Mesenchymal stem cell (in vitro differentiated cells and primary cell): ENCODE measurements at regions not wholly inside any gene's neighbourhood (a gene's known extent, or its start where the extent isn't known, plus 50 kb on each side); places are given as distances from the start of the nearest gene placed in this dataset.

ENCODE experiments used
- DNase-seq: peaks from one replicate; pipeline ENCODE4 v3.0.0-alpha.2; 2013
- H2AFZ ChIP-seq: one replicate; pipeline ENCODE4 v1.6.1; 2013; ENCODE audit warnings: low read depth, mild to moderate bottlenecking, control low read depth, inconsistent platforms, low read length, moderate library complexity
- H2AK5ac ChIP-seq: 2 replicates; pipeline ENCODE4 v1.6.1; 2013; ENCODE audit warnings: low read length, moderate library complexity, mild to moderate bottlenecking, inconsistent platforms; ENCODE audit not compliant: severe bottlenecking
- H2BK120ac ChIP-seq: one replicate; pipeline ENCODE4 v1.6.1; 2013; ENCODE audit warnings: low read depth, mild to moderate bottlenecking, inconsistent platforms, low read length, moderate library complexity
- H2BK12ac ChIP-seq, 2 experiments: one replicate each; pipeline ENCODE4 v1.6.1; 2013; ENCODE audit warnings: inconsistent platforms in 2 of 2, low read length in 2 of 2, mild to moderate bottlenecking in 2 of 2, moderate library complexity in 2 of 2, control low read depth in 1 of 2
- H2BK15ac ChIP-seq: one replicate; pipeline ENCODE4 v1.6.1; 2013; ENCODE audit warnings: mild to moderate bottlenecking, low read depth, inconsistent platforms; ENCODE audit not compliant: poor library complexity, severe bottlenecking
- H2BK5ac ChIP-seq: 2 replicates; pipeline ENCODE4 v1.6.1; 2013; ENCODE audit warnings: low read depth, mild to moderate bottlenecking, low read length, control low read depth, inconsistent platforms; ENCODE audit not compliant: poor library complexity, severe bottlenecking
- H3K14ac ChIP-seq, 2 experiments: one replicate each; pipeline ENCODE4 v1.6.1; 2013; ENCODE audit warnings: inconsistent platforms in 2 of 2, low read length in 2 of 2, control low read depth in 1 of 2, mild to moderate bottlenecking in 1 of 2, moderate library complexity in 1 of 2
- H3K18ac ChIP-seq, 2 experiments: one replicate each; pipeline ENCODE4 v1.6.1; 2013; ENCODE audit warnings: inconsistent platforms in 2 of 2, low read length in 2 of 2, control low read depth in 1 of 2, low read depth in 1 of 2, mild to moderate bottlenecking in 1 of 2
- H3K23ac ChIP-seq, 2 experiments: one replicate each; pipeline ENCODE4 v1.6.1; 2013; ENCODE audit warnings: inconsistent platforms in 2 of 2, low read length in 2 of 2, mild to moderate bottlenecking in 2 of 2, moderate library complexity in 2 of 2, control low read depth in 1 of 2
- H3K27ac ChIP-seq: 2 replicates; pipeline ENCODE4 v1.5.1; 2013; ENCODE audit warnings: mild to moderate bottlenecking, moderate library complexity, low read length, control low read depth, inconsistent platforms; ENCODE audit not compliant: poor library complexity, severe bottlenecking
- H3K27me3 ChIP-seq, 2 experiments: 2 replicates each; pipeline versions ENCODE4 v1.6.1 to v1.7.0; 2013; ENCODE audit warnings: low read length in 2 of 2, mild to moderate bottlenecking in 2 of 2, moderate library complexity in 2 of 2, control low read depth in 1 of 2, inconsistent platforms in 1 of 2; ENCODE audit not compliant: control insufficient read depth in 1 of 2, insufficient read depth in 1 of 2
- H3K36me3 ChIP-seq, 2 experiments: 2 replicates each; pipeline versions ENCODE4 v1.6.1 to v1.7.0; 2013; ENCODE audit warnings: low read length in 2 of 2, control low read depth in 1 of 2, inconsistent platforms in 1 of 2, low read depth in 1 of 2, mild to moderate bottlenecking in 1 of 2; ENCODE audit not compliant: insufficient read depth in 2 of 2, control insufficient read depth in 1 of 2
- H3K4ac ChIP-seq, 2 experiments: one replicate each; pipeline ENCODE4 v1.6.1; 2013; ENCODE audit warnings: inconsistent platforms in 2 of 2, low read length in 2 of 2, mild to moderate bottlenecking in 2 of 2, moderate library complexity in 2 of 2, control low read depth in 1 of 2, low read depth in 1 of 2
- H3K4me1 ChIP-seq: 2 replicates; pipeline ENCODE4 v1.6.1; 2013; ENCODE audit warnings: low read depth, low read length, control low read depth; ENCODE audit not compliant: control insufficient read depth, insufficient read depth
- H3K4me2 ChIP-seq: 2 replicates; pipeline ENCODE4 v1.6.1; 2013; ENCODE audit warnings: low read length, mild to moderate bottlenecking, inconsistent platforms; ENCODE audit not compliant: poor library complexity, severe bottlenecking
- H3K4me3 ChIP-seq, 2 experiments: 2 replicates each; pipeline versions ENCODE4 v1.5.1 to v1.7.0; 2013; ENCODE audit warnings: low read length in 2 of 2, mild to moderate bottlenecking in 2 of 2, control low read depth in 1 of 2, low read depth in 1 of 2; ENCODE audit not compliant: insufficient read depth in 1 of 2
- H3K79me1 ChIP-seq: replicated peaks from 2 replicates; pipeline ENCODE4 v1.6.1; 2013; ENCODE audit warnings: mild to moderate bottlenecking, control low read depth, low read length, inconsistent platforms; ENCODE audit not compliant: poor library complexity, severe bottlenecking
- H3K9ac ChIP-seq: 2 replicates; pipeline ENCODE4 v1.7.0; 2013; ENCODE audit warnings: mild to moderate bottlenecking, low read length, moderate library complexity
- H3K9me3 ChIP-seq: 2 replicates; pipeline ENCODE4 v1.7.0; 2013; ENCODE audit warnings: mild to moderate bottlenecking, low read length; ENCODE audit not compliant: control insufficient read depth
- H4K8ac ChIP-seq: one replicate; pipeline ENCODE4 v1.6.1; 2013; ENCODE audit warnings: inconsistent platforms, mild to moderate bottlenecking, low read length, moderate library complexity
- H4K91ac ChIP-seq: one replicate; pipeline ENCODE4 v1.6.1; 2013; ENCODE audit warnings: mild to moderate bottlenecking, low read length, inconsistent platforms
- WGBS: methylation state at CpG from one replicate; pipeline ENCODE4 v1.1.7; 2013; ENCODE audit warnings: mixed read lengths; 5-methylcytosine and 5-hydroxymethylcytosine counted together

DNA sequence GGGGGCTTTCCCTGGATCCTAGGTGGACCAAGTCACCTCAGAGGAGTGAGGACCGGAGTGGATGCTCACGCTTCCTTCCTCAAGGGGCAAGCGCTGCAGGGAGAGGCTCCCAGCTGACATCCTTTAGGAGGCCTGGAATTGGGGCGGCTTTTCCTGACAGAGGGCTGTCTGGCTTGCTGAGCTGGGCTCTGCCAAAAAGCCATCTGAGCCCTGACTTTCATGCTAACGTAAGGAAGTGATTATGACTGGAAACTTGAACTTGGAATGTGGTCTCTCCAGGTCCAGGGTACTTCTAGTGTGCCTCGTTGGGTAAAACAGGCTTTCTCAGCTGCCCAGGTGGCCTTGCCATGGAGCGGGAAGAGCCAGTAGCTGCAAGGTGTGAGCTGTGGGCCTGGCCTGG is 268.3 kb upstream of the SPRED2 start:
- no peaks in the 10 kb centered on the region for H3K9me3 ChIP-seq
- no peaks in the 10 kb centered on the region for H3K79me1 ChIP-seq
- H2AFZ ChIP-seq: no peak overlapping the region
- H4K8ac ChIP-seq: no peak overlapping the region
- 86% methylated on average over 7 of the region's 7 CpGs for WGBS
- no peak overlapping the region for H2BK120ac ChIP-seq
- no peak overlapping the region for H3K14ac ChIP-seq
- H2BK15ac ChIP-seq: no peak overlapping the region
- no peaks in the 10 kb centered on the region for H3K4me1 ChIP-seq
- H3K9ac ChIP-seq: no peak overlapping the region
- H4K91ac ChIP-seq: no peak overlapping the region
- H3K36me3 ChIP-seq: no peaks in the 10 kb centered on the region
- no peak overlapping the region for H3K27ac ChIP-seq
- DNase-seq: no peak
- no peak overlapping the region for H3K4me2 ChIP-seq
- no peak overlapping the region for H2BK5ac ChIP-seq
- no peak overlapping the region for H2AK5ac ChIP-seq
- H2BK12ac ChIP-seq: no peak overlapping the region
- H3K4me3 ChIP-seq: no peak overlapping the region
- no peak overlapping the region for H3K4ac ChIP-seq
- H3K18ac ChIP-seq: no peak overlapping the region
- no peak overlapping the region for H3K23ac ChIP-seq
- H3K27me3 ChIP-seq: peaks cover 0 to 3% of the 10 kb centered on the region in 2 experiments

DNA sequence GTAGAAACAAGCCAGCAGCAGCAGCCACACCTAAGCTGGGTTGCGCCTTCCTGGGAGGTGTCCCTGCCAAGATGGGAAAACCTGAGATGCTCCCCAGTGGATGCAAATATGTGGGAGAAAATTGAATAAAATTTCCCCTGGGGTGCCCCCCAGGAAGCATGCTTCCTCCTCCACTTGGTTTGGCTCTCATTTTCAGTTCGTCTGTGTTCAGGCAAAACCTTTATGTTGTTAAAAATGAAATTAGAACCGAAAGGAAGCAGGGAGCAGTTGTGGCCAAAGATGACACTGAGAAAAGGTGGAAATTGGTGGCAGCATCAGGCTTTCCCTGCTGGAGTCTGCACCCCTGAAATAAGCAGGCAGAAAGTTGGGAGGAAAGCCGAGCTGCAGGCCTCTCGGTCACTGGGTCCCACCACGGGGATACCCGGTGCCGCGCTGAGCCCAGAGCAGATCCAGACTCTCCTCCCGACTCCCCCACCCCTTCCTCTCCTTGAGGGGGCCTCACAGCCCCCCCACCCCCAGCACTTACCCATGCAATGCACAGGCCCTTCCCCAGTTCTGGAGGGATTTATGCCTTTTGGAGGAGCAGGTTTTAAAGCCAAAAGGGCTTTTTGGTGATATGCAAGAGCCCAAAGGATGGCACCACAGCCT is 267.7 kb upstream of the SPRED2 start:
- no peak overlapping the region for H3K4ac ChIP-seq
- no peak overlapping the region for H2BK15ac ChIP-seq
- H3K18ac ChIP-seq: no peak overlapping the region
- no peak overlapping the region for H2AK5ac ChIP-seq
- no peak for DNase-seq
- no peak overlapping the region for H2BK120ac ChIP-seq
- no peaks in the 10 kb centered on the region for H3K9me3 ChIP-seq
- no peaks in the 10 kb centered on the region for H3K36me3 ChIP-seq
- no peak overlapping the region for H2AFZ ChIP-seq
- no peak overlapping the region for H3K27ac ChIP-seq
- no peak overlapping the region for H3K23ac ChIP-seq
- H2BK12ac ChIP-seq: no peak overlapping the region
- no peak overlapping the region for H4K91ac ChIP-seq
- WGBS: 89% methylated on average over 6 of the region's 10 CpGs
- H3K9ac ChIP-seq: no peak overlapping the region
- H3K14ac ChIP-seq: no peak overlapping the region
- H3K4me1 ChIP-seq: no peaks in the 10 kb centered on the region
- no peak overlapping the region for H3K4me3 ChIP-seq
- H2BK5ac ChIP-seq: no peak overlapping the region
- H3K4me2 ChIP-seq: no peak overlapping the region
- H4K8ac ChIP-seq: no peak overlapping the region
- no peaks in the 10 kb centered on the region for H3K79me1 ChIP-seq
- peaks cover 0 to 6% of the 10 kb centered on the region in 2 experiments for H3K27me3 ChIP-seq

DNA sequence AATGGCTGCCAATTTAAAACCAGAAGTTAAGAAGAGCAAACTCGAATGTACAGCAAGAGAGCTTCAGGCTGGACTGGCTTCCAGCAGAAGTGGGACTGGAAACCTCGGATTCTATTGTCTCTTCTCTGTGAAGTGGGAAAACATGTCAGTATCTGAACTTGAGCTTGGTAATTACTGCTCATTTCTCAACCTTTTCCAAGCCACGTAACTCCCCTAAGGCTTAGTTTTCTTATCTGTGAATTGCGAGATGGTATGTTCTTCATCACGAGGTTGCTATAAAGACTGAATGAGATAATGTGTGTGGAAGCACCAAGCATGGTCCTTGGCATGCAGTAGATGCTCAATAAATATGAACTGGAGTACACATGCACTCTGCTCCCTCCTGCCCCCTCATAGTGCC is 259.4 kb upstream of the SPRED2 start:
- 87% methylated on average over 5 of the region's 5 CpGs for WGBS
- Histone ChIP-seq H3K4me1 (peaks cover 2% of the 10 kb centered on the region), H3K14ac (no peak overlapping the region), H3K4me3 (no peak overlapping the region), H2AK5ac (no peak overlapping the region), H3K4ac (no peak overlapping the region), H3K27ac (no peak overlapping the region), H3K27me3 (peaks cover 4 to 11% of the 10 kb centered on the region in 2 experiments), H3K9ac (no peak overlapping the region), H2BK15ac (no peak overlapping the region), H2BK120ac (no peak overlapping the region), H3K23ac (no peak overlapping the region), H3K18ac (no peak overlapping the region), H3K4me2 (no peak overlapping the region), H4K8ac (no peak overlapping the region), H3K9me3 (no peaks in the 10 kb centered on the region), H4K91ac (no peak overlapping the region), H3K36me3 (no peaks in the 10 kb centered on the region), H2BK12ac (no peak overlapping the region), H2BK5ac (no peak overlapping the region), H2AFZ (no peak overlapping the region), H3K79me1 (no peaks in the 10 kb centered on the region)
- DNase-seq: no peak

DNA sequence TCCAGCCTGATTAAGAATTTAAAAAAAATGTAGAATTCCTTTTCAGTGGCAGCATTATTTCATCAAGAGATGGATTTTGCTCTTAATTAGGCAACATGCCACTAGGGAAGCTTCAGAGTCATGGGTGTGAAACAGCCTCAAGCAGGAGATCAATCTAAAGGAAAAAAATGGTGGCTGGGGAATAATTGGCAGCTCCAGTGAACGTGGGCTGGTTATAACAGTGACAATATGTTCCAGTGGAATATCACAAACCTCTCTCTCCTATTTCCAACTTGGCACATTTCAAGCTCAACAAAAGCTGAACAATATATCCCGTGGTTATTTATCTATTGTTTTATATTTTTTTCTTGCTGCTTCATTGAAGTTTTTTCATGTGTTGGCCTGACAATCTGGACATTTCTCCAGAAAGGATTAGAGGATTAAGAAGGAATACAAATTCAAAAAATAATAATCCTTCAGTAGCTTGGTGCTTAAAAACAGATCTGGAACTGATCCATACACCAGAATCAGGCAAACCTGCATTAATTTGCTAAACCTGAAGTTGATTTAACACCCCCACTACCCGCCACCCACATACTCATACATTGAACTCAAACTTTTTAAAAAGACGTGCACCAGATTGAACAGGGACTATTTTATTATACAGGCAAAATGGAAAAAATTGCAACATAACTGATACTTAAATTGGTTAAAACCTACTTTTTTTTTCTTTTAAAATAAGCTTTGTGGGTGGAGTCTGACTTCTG is 255.9 kb upstream of the SPRED2 start:
- Histone ChIP-seq H2BK5ac (no peak overlapping the region), H4K91ac (no peak overlapping the region), H2AFZ (no peak overlapping the region), H3K4ac (no peak overlapping the region), H3K4me2 (no peak overlapping the region), H2BK12ac (no peak overlapping the region), H3K4me1 (peaks cover 2% of the 10 kb centered on the region), H3K36me3 (no peaks in the 10 kb centered on the region), H2BK15ac (no peak overlapping the region), H3K4me3 (no peak overlapping the region), H2BK120ac (no peak overlapping the region), H2AK5ac (no peak overlapping the region), H3K27ac (no peak overlapping the region), H3K9ac (no peak overlapping the region), H3K23ac (no peak overlapping the region), H3K18ac (no peak overlapping the region), H3K79me1 (no peaks in the 10 kb centered on the region), H4K8ac (no peak overlapping the region), H3K14ac (no peak overlapping the region), H3K9me3 (no peaks in the 10 kb centered on the region), H3K27me3 (peaks cover 4 to 10% of the 10 kb centered on the region in 2 experiments)
- WGBS: no CpG with 5 or more reads among the region's 4 CpGs
- no peak for DNase-seq
